T-cell (primary cell): ENCODE measurements at regions not wholly inside any gene's neighbourhood (a gene's known extent, or its start where the extent isn't known, plus 50 kb on each side); places are given as distances from the start of the nearest gene placed in this dataset.

Experiments
- ATAC-seq, 4 experiments: fragments of 200-7000 bp in 3 of 4; fragments of 150-1000 bp in 1 of 4; cut with Tn5 transposase; replicated peaks in 1 of 4; 1 replicate in 3 of 4; 2 replicates in 1 of 4; pipeline ENCODE4 v1.10.0; 2021; ENCODE audit warnings: moderate library complexity in 3 of 4, mild to moderate bottlenecking in 2 of 4, moderate number of reproducible peaks in 1 of 4
- CTCF ChIA-PET, 2 donors: fragments of 300-600 bp; sonication (Branson Sonifier 250); formaldehyde crosslinking; loops; one replicate each; lab custom pipeline; 2022; ENCODE audit warnings: antibody characterized with exemption in 2 of 2; lab: Charles Lee
- POLR2A ChIA-PET, 2 donors: fragments of 300-600 bp; sonication (Branson Sonifier 250); formaldehyde crosslinking; loops; one replicate each; lab custom pipeline; 2022; ENCODE audit warnings: antibody characterized with exemption in 2 of 2; lab: Charles Lee
- DNase-seq, 35 experiments: peaks; one replicate each; pipeline versions ENCODE4 v3.0.0 to v3.0.0-alpha.2; 2013 to 2023
- H3K27ac ChIP-seq: one replicate; pipeline ENCODE4 v1.5.1; 2013; ENCODE audit warnings: low read length
- H3K27me3 ChIP-seq, 2 experiments: replicated peaks in 1 of 2; 1 replicate in 1 of 2; 2 replicates in 1 of 2; pipeline versions ENCODE4 v1.6.1 to v1.7.0; 2013; ENCODE audit warnings: low read length in 1 of 2, mixed read lengths in 1 of 2; ENCODE audit not compliant: control insufficient read depth in 2 of 2, insufficient read depth in 2 of 2; ENCODE audit errors: extremely low read depth in 1 of 2
- H3K36me3 ChIP-seq, 2 donors: 1 replicate in 1 of 2; 2 replicates in 1 of 2; pipeline versions ENCODE4 v1.6.1 to v1.7.0; 2013; ENCODE audit warnings: low read length in 1 of 2; ENCODE audit not compliant: control insufficient read depth in 2 of 2, insufficient read depth in 1 of 2; ENCODE audit errors: extremely low read depth in 1 of 2
- H3K4me1 ChIP-seq, 2 experiments: 1 replicate in 1 of 2; 2 replicates in 1 of 2; pipeline versions ENCODE4 v1.6.1 to v1.7.0; 2013; ENCODE audit warnings: low read length in 2 of 2, mixed read lengths in 1 of 2; ENCODE audit not compliant: insufficient read depth in 2 of 2, control insufficient read depth in 1 of 2; ENCODE audit errors: extremely low read depth in 1 of 2
- H3K4me3 ChIP-seq, 2 donors: 1 replicate in 1 of 2; 2 replicates in 1 of 2; pipeline versions ENCODE4 v1.5.1 to v1.7.0; 2013; ENCODE audit warnings: mild to moderate bottlenecking in 2 of 2, low read length in 1 of 2, moderate library complexity in 1 of 2; ENCODE audit not compliant: control insufficient read depth in 1 of 2; ENCODE audit errors: extremely low read depth in 1 of 2
- H3K9me3 ChIP-seq: 2 replicates; pipeline ENCODE4 v1.7.0; 2013
- H3K27ac Mint-ChIP-seq, 2 donors: one replicate each; pipeline ENCODE4 v1.8.0; 2020 to 2021; ENCODE audit warnings: mild to moderate bottlenecking in 2 of 2, mixed read lengths in 2 of 2
- H3K27me3 Mint-ChIP-seq, 2 donors: one replicate each; pipeline ENCODE4 v1.8.0; 2021 to 2022; ENCODE audit warnings: mixed read lengths in 2 of 2
- H3K36me3 Mint-ChIP-seq: one replicate; pipeline ENCODE4 v1.8.0; 2021; ENCODE audit warnings: mixed read lengths
- H3K4me1 Mint-ChIP-seq, 3 donors: one replicate each; pipeline ENCODE4 v1.8.0; 2020 to 2022; ENCODE audit warnings: mixed read lengths in 3 of 3, mild to moderate bottlenecking in 1 of 3
- H3K4me3 Mint-ChIP-seq, 3 donors: one replicate each; pipeline ENCODE4 v1.8.0; 2020 to 2022; ENCODE audit warnings: mild to moderate bottlenecking in 3 of 3, mixed read lengths in 3 of 3, moderate library complexity in 3 of 3
- H3K9me3 Mint-ChIP-seq, 3 donors: one replicate each; pipeline ENCODE4 v1.8.0; 2020 to 2022; ENCODE audit warnings: mixed read lengths in 3 of 3
- WGBS: methylation state at CpG from one replicate; pipeline ENCODE4 v1.1.5; 2013; ENCODE audit warnings: missing lambda C conversion rate; ENCODE audit not compliant: insufficient coverage; 5-methylcytosine and 5-hydroxymethylcytosine counted together

- H3K27me3 ChIP-seq: no peaks in the 10 kb centered on the region
- ChIA-PET POLR2A (no interaction called here), CTCF (no interaction called here)
- H3K4me3 Mint-ChIP-seq: no peak overlapping the region
- no peaks in the 10 kb centered on the region for H3K27me3 Mint-ChIP-seq
- H3K36me3 ChIP-seq: no peaks in the 10 kb centered on the region
- no peak overlapping the region for H3K27ac ChIP-seq
- no peak overlapping the region for H3K4me3 ChIP-seq
- WGBS: 81% methylated on average over 23 of the region's 23 CpGs
- no peaks in the 10 kb centered on the region for H3K4me1 Mint-ChIP-seq
- no peaks in the 10 kb centered on the region for H3K36me3 Mint-ChIP-seq
- H3K9me3 Mint-ChIP-seq: peaks cover 15 to 23% (median 20%) of the 10 kb centered on the region in 3 donors
- H3K4me1 ChIP-seq: no peaks in the 10 kb centered on the region
- DNase-seq (no peak), ATAC-seq (no peak)
- no peaks in the 10 kb centered on the region for H3K9me3 ChIP-seq
- no peak overlapping the region for H3K27ac Mint-ChIP-seq
Observed at GRCh38 chr11:25755918-25756584, 575.9 kb upstream of the ANO3 start.

GRCh38 chr11:25758145-25758661, 573.7 kb upstream of the ANO3 start:
- H3K4me1 Mint-ChIP-seq: no peaks in the 10 kb centered on the region
- Histone ChIP-seq H3K36me3 (no peaks in the 10 kb centered on the region), H3K4me1 (no peaks in the 10 kb centered on the region), H3K27ac (no peak overlapping the region), H3K27me3 (no peaks in the 10 kb centered on the region), H3K9me3 (no peaks in the 10 kb centered on the region), H3K4me3 (no peak overlapping the region)
- no peak overlapping the region for H3K4me3 Mint-ChIP-seq
- H3K27ac Mint-ChIP-seq: no peak overlapping the region
- H3K27me3 Mint-ChIP-seq: no peaks in the 10 kb centered on the region
- no peaks in the 10 kb centered on the region for H3K36me3 Mint-ChIP-seq
- WGBS: 91% methylated on average over 6 of the region's 6 CpGs
- ATAC-seq: no peak
- DNase-seq: no peak
- POLR2A ChIA-PET: no interaction called here
- CTCF ChIA-PET: no interaction called here
- peaks cover 18 to 37% (median 28%) of the 10 kb centered on the region in 3 donors for H3K9me3 Mint-ChIP-seq

- no CpG with 5 or more reads among the region's 4 CpGs for WGBS
- peaks cover 0 to 29% (median 16%) of the 10 kb centered on the region in 3 donors for H3K9me3 Mint-ChIP-seq
- POLR2A ChIA-PET: no interaction called here
- no peaks in the 10 kb centered on the region for H3K27me3 Mint-ChIP-seq
- Histone ChIP-seq H3K36me3 (no peaks in the 10 kb centered on the region), H3K9me3 (no peaks in the 10 kb centered on the region), H3K27ac (no peak overlapping the region), H3K4me1 (no peaks in the 10 kb centered on the region), H3K4me3 (no peak overlapping the region), H3K27me3 (no peaks in the 10 kb centered on the region)
- H3K4me1 Mint-ChIP-seq: no peaks in the 10 kb centered on the region
- no peak overlapping the region for H3K27ac Mint-ChIP-seq
- H3K4me3 Mint-ChIP-seq: no peak overlapping the region
- ATAC-seq (no peak), DNase-seq (no peak)
- CTCF ChIA-PET: no interaction called here
- no peaks in the 10 kb centered on the region for H3K36me3 Mint-ChIP-seq
Observed at GRCh38 chr11:25766332-25767015, 565.5 kb upstream of the ANO3 start.

GRCh38 chr11:25769287-25769686, 562.6 kb upstream of the ANO3 start:
- ChIA-PET CTCF (no interaction called here), POLR2A (no interaction called here)
- no CpG with 5 or more reads among the region's 3 CpGs for WGBS
- no peaks in the 10 kb centered on the region for H3K4me1 ChIP-seq
- no peak overlapping the region for H3K4me3 Mint-ChIP-seq
- H3K27me3 Mint-ChIP-seq: no peaks in the 10 kb centered on the region
- H3K4me3 ChIP-seq: no peak overlapping the region
- no peaks in the 10 kb centered on the region for H3K9me3 ChIP-seq
- H3K4me1 Mint-ChIP-seq: no peaks in the 10 kb centered on the region
- H3K27me3 ChIP-seq: no peaks in the 10 kb centered on the region
- H3K9me3 Mint-ChIP-seq: peaks cover 0 to 18% (median 11%) of the 10 kb centered on the region in 3 donors
- no peak for ATAC-seq
- H3K27ac Mint-ChIP-seq: no peak overlapping the region
- no peaks in the 10 kb centered on the region for H3K36me3 Mint-ChIP-seq
- no peaks in the 10 kb centered on the region for H3K36me3 ChIP-seq
- no peak overlapping the region for H3K27ac ChIP-seq
- no peak for DNase-seq

- Histone ChIP-seq H3K9me3 (no peaks in the 10 kb centered on the region), H3K27ac (no peak overlapping the region), H3K36me3 (no peaks in the 10 kb centered on the region), H3K27me3 (no peaks in the 10 kb centered on the region), H3K4me3 (no peak overlapping the region), H3K4me1 (no peaks in the 10 kb centered on the region)
- Mint-ChIP-seq H3K4me3 (no peak overlapping the region), H3K27me3 (no peaks in the 10 kb centered on the region), H3K36me3 (no peaks in the 10 kb centered on the region), H3K4me1 (no peaks in the 10 kb centered on the region), H3K27ac (no peak overlapping the region), H3K9me3 (peaks cover 4 to 19% (median 11%) of the 10 kb centered on the region in 3 donors)
- no CpG with 5 or more reads among the region's 4 CpGs for WGBS
- POLR2A ChIA-PET: no interaction called here
- DNase-seq (no peak), ATAC-seq (no peak)
- CTCF ChIA-PET: no interaction called here
Observed at GRCh38 chr11:25771605-25772004, 560.3 kb upstream of the ANO3 start.

GRCh38 chr11:25775603-25776002, 556.3 kb upstream of the ANO3 start:
- no peaks in the 10 kb centered on the region for H3K4me1 Mint-ChIP-seq

More at GRCh38 chr11:25775603-25776002, 556.3 kb upstream of the ANO3 start:
- POLR2A ChIA-PET: no interaction called here
- DNase-seq (no peak), ATAC-seq (no peak)
- no peak overlapping the region for H3K27ac Mint-ChIP-seq
- no peak overlapping the region for H3K4me3 ChIP-seq
- no peak overlapping the region for H3K4me3 Mint-ChIP-seq
- H3K9me3 Mint-ChIP-seq: peaks cover 4 to 17% (median 6%) of the 10 kb centered on the region in 3 donors
- WGBS: no CpG with 5 or more reads among the region's 1 CpG
- H3K4me1 ChIP-seq: no peaks in the 10 kb centered on the region
- no peak overlapping the region for H3K27ac ChIP-seq
- CTCF ChIA-PET: no interaction called here
- no peaks in the 10 kb centered on the region for H3K36me3 ChIP-seq
- no peaks in the 10 kb centered on the region for H3K9me3 ChIP-seq
- no peaks in the 10 kb centered on the region for H3K27me3 Mint-ChIP-seq
- H3K27me3 ChIP-seq: no peaks in the 10 kb centered on the region
- no peaks in the 10 kb centered on the region for H3K36me3 Mint-ChIP-seq
